ENCODE measurements at regions not wholly inside any gene's neighbourhood (a gene's known extent, or its start where the extent isn't known, plus 50 kb on each side); places are given as distances from the start of the nearest gene placed in this dataset.

GRCh38 chr11:22567759-22568158 lies 57.9 kb downstream of the FANCF start:
- CTCF ChIA-PET, result interaction anchor here (1.1 to 2.4 kb wide), 4 partner anchors 9 to 16 kb away, joined by 3 to 10 read pairs (median 6); no protein-coding TSS in a partner anchor

GRCh38 chr11:22566293-22566692 lies 59.3 kb downstream of the FANCF start:
- no peak for DNase-seq (ENCODE audit: extremely low spot score)
- ChIA-PET CTCF (interaction anchor here (1.9 to 2.2 kb wide), 2 partner anchors 10 to 14 kb away, joined by 6 to 10 read pairs; no protein-coding TSS in a partner anchor), POLR2A (no interaction called here)
- no peak for TF ChIP-seq CTCF (IDR thresholded peaks at IDR 0.05; ENCODE audit: control extremely low read depth, extremely low read depth, low read depth, missing control alignments)

More at GRCh38 chr11:22567759-22568158, 57.9 kb downstream of the FANCF start:
- no peak for DNase-seq (ENCODE audit: extremely low spot score)
- TF ChIP-seq CTCF (IDR thresholded peaks at IDR 0.05; ENCODE audit: control extremely low read depth, extremely low read depth, low read depth, missing control alignments), result no peak
- POLR2A ChIA-PET, result no interaction called here

GRCh38 chr11:22561283-22561682 lies 64.3 kb downstream of the FANCF start:
- no peak for TF ChIP-seq CTCF (IDR thresholded peaks at IDR 0.05; ENCODE audit: control extremely low read depth, extremely low read depth, low read depth, missing control alignments)
- ChIA-PET CTCF (no interaction called here), POLR2A (no interaction called here)
- no peak for DNase-seq (ENCODE audit: extremely low spot score)

GRCh38 chr11:22559416-22559815 lies 66.2 kb downstream of the FANCF start:
- ChIA-PET CTCF (interaction anchor here (0.9 to 2.2 kb wide), 3 partner anchors 14 to 22 kb away, joined by 3 to 6 read pairs (median 3); no protein-coding TSS in a partner anchor), POLR2A (no interaction called here)
- DNase-seq (ENCODE audit: extremely low spot score), result no peak
- TF ChIP-seq CTCF (IDR thresholded peaks at IDR 0.05; ENCODE audit: control extremely low read depth, extremely low read depth, low read depth, missing control alignments), result no peak

GRCh38 chr11:22558664-22559063 lies 67.0 kb downstream of the FANCF start:
- no peak for DNase-seq (ENCODE audit: extremely low spot score)
- TF ChIP-seq CTCF (IDR thresholded peaks at IDR 0.05; ENCODE audit: control extremely low read depth, extremely low read depth, low read depth, missing control alignments), result no peak

GRCh38 chr11:22556381-22556780 lies 69.2 kb downstream of the FANCF start:
- ChIA-PET POLR2A (no interaction called here), CTCF (interaction anchor here (3.1 kb wide), 1 partner anchor 22 kb away, joined by 12 read pairs; no protein-coding TSS in a partner anchor)
- DNase-seq (ENCODE audit: extremely low spot score), result no peak
- TF ChIP-seq CTCF (IDR thresholded peaks at IDR 0.05; ENCODE audit: control extremely low read depth, extremely low read depth, low read depth, missing control alignments), result no peak

More at GRCh38 chr11:22558664-22559063, 67.0 kb downstream of the FANCF start:
- ChIA-PET CTCF (interaction anchor here (0.9 to 3.1 kb wide), 6 partner anchors 14 to 24 kb away, joined by 3 to 12 read pairs (median 4); no protein-coding TSS in a partner anchor), POLR2A (no interaction called here)
